ENCODE measurements at regions not wholly inside any gene's neighbourhood (a gene's known extent, or its start where the extent isn't known, plus 50 kb on each side); places are given as distances from the start of the nearest gene placed in this dataset.

DNA sequence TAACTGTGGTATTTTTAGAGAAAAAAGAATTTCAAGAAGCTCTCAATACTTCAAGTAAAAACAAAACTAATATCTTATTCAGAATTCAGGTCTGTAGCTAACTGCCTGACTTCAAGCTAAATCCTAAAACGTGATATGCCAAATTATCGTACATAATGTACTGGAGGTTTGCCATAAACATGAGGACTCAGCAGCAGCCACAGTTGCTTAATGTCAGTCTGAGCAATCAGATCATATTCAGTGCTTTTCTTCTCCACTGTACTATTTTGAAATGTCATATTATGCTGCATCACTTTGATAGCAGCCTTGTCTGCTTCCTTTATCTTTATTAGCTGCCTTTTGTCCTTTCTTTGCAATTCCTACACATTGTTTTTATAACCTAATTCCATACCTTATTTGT is 265.1 kb upstream of the EDNRB start:
- H3K9me3 ChIP-seq, result no peaks in the 10 kb centered on the region
- H3K4me1 ChIP-seq (ENCODE audit: low read depth), result no peaks in the 10 kb centered on the region
- no peak overlapping the region for H3K4me3 ChIP-seq
- ATAC-seq (no peak), DNase-seq (no peak)
- TF ChIP-seq, protein P1, sequence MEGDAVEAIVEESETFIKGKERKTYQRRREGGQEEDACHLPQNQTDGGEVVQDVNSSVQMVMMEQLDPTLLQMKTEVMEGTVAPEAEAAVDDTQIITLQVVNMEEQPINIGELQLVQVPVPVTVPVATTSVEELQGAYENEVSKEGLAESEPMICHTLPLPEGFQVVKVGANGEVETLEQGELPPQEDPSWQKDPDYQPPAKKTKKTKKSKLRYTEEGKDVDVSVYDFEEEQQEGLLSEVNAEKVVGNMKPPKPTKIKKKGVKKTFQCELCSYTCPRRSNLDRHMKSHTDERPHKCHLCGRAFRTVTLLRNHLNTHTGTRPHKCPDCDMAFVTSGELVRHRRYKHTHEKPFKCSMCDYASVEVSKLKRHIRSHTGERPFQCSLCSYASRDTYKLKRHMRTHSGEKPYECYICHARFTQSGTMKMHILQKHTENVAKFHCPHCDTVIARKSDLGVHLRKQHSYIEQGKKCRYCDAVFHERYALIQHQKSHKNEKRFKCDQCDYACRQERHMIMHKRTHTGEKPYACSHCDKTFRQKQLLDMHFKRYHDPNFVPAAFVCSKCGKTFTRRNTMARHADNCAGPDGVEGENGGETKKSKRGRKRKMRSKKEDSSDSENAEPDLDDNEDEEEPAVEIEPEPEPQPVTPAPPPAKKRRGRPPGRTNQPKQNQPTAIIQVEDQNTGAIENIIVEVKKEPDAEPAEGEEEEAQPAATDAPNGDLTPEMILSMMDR (IDR thresholded peaks at IDR 0.05), result no peak
- H3K36me3 ChIP-seq (ENCODE audit: low read depth), result no peaks in the 10 kb centered on the region
- intact Hi-C loops (cut with DNase I, micrococcal nuclease), result no loop called here

DNA sequence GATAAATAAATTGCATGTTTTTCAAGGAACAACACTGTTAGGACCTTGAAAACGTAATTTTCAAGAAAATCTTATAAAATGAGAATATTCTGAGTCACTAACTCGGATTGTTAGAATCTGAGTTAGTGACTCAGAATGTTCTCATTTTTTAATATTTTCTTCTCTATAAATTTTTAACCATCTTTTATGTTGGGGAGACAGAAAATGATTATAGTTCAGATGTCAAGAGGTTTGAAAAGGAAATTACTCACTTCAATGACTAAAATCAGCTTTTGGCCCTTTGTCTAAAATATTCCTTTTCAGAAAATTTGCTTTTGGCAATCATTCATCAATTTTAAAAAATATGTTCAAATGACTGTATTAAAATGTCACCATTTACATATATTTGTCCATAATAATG is 264.2 kb upstream of the EDNRB start:
- H3K4me3 ChIP-seq, result no peak overlapping the region
- DNase-seq (no peak), ATAC-seq (no peak)
- TF ChIP-seq, protein P1 (IDR thresholded peaks at IDR 0.05), result no peak
- intact Hi-C loops (cut with DNase I, micrococcal nuclease), result no loop called here
- no peaks in the 10 kb centered on the region for H3K36me3 ChIP-seq (ENCODE audit: low read depth)
- H3K4me1 ChIP-seq (ENCODE audit: low read depth), result no peaks in the 10 kb centered on the region
- H3K9me3 ChIP-seq, result no peaks in the 10 kb centered on the region

DNA sequence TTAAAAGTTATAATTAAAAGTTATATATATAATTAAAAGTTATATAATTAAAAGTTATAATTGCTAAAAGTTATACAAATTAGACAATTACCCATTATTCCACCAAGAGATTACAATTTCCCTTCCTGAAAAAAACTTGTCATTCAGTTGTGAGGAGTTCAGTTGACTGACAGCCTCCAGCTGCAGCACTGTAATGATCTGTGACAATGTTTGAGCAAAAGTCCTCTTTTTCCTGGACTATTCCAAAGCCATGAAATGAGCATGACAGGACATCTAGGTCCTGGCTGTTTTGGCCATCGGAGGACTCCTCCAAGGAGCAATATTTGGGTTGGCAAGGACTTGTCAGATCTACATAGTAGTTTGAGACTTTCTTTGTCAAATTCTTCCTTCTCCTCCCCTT is 258.7 kb upstream of the EDNRB start:
- intact Hi-C loops (cut with DNase I, micrococcal nuclease), result no loop called here
- DNase-seq, result no peak

DNA sequence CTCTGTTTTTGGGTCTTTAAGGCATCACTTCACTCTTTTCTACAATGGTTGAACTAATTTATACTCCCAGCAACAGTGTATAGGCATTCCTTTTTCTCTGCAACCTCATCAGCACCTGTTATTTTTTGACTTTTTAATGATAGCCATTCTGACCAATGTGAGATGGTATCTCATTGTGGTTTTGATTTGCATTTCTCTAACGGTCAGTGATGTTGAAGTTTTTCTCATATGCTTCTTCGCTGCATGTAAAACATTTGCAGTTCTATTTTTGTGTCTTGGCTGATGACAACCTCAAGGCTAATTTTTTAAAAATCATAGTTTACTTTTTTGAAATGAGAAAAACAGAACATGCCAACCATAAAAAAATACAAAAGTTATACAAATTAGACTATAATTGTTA is 258.2 kb upstream of the EDNRB start:
- ATAC-seq (no peak), DNase-seq (no peak)
- H3K4me3 ChIP-seq, result no peak overlapping the region
- TF ChIP-seq, protein P1 (IDR thresholded peaks at IDR 0.05), result no peak
- H3K9me3 ChIP-seq, result no peaks in the 10 kb centered on the region
- intact Hi-C loops (cut with DNase I, micrococcal nuclease), result no loop called here
- H3K4me1 ChIP-seq (ENCODE audit: low read depth), result no peaks in the 10 kb centered on the region
- no peaks in the 10 kb centered on the region for H3K36me3 ChIP-seq (ENCODE audit: low read depth)

More for the DNA sequence above, 258.7 kb upstream of the EDNRB start:
- ATAC-seq, result no peak
- Histone ChIP-seq H3K4me3 (no peak overlapping the region), H3K36me3 (ENCODE audit: low read depth) (no peaks in the 10 kb centered on the region), H3K9me3 (no peaks in the 10 kb centered on the region), H3K4me1 (ENCODE audit: low read depth) (no peaks in the 10 kb centered on the region)
- TF ChIP-seq, protein P1 (IDR thresholded peaks at IDR 0.05), result no peak

DNA sequence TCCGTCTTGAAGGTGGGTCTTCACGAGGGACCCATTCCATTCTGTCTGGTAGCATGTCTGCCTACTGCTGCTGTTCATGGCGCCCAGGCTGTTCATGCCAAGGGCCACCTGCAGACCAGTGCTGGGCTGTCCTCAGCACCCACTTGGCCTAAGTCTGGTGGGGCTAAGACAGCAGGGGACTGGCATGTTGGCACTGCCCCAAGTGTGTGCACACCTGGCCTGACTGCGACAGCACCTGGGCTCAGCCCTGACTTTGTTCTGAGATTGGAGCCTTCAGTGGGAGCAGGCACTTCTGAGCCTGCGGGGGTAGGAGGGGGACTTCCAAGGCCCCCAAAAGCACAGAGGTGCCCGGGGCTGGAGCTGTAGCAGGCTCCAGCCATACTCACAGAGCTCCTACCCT is 250.8 kb upstream of the EDNRB start:
- Histone ChIP-seq H3K4me3 (no peak overlapping the region), H3K4me1 (ENCODE audit: low read depth) (no peaks in the 10 kb centered on the region), H3K9me3 (peaks cover 5% of the 10 kb centered on the region), H3K36me3 (ENCODE audit: low read depth) (no peaks in the 10 kb centered on the region)
- TF ChIP-seq, protein P1 (IDR thresholded peaks at IDR 0.05), result no peak
- ATAC-seq (no peak), DNase-seq (no peak)
- intact Hi-C loops (cut with DNase I, micrococcal nuclease), result no loop called here

DNA sequence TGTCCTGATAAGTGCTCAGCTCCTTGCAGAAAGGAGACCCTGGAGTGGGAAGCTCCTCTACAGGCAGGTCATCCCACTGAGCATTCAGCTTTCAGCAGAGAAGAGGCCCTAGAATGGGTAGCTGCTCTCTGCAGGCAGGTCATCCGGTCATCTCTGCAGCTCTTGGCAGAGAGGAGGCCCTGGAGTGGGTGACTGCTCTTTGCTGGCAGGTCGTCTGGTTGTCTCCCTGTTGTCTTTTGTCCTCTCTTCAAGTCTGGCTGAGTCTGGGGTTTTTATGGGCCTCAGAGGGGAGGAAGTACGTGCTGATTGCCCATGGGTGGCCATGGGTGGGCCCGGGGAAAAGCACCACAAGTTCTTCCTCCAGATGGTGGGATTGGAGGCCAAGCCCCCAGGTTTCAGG is 250.3 kb upstream of the EDNRB start:
- TF ChIP-seq, protein P1 (IDR thresholded peaks at IDR 0.05), result no peak
- no peaks in the 10 kb centered on the region for H3K36me3 ChIP-seq (ENCODE audit: low read depth)
- H3K9me3 ChIP-seq, result peaks cover 5% of the 10 kb centered on the region
- ATAC-seq, result no peak
- intact Hi-C loops (cut with DNase I, micrococcal nuclease), result no loop called here
- DNase-seq, result no peak
- no peak overlapping the region for H3K4me3 ChIP-seq
- no peaks in the 10 kb centered on the region for H3K4me1 ChIP-seq (ENCODE audit: low read depth)

Measured in mucosa of descending colon (tissue), 3 donors.